Mammary epithelial cell (primary cell): ENCODE measurements at regions not wholly inside any gene's neighbourhood (a gene's known extent, or its start where the extent isn't known, plus 50 kb on each side); places are given as distances from the start of the nearest gene placed in this dataset.

Experiments
- CTCF ChIP-seq, 2 donors: IDR thresholded peaks in 1 of 2; conservative IDR thresholded peaks in 1 of 2; 2 replicates each; pipeline ENCODE4 v1.5.1; 2011 to 2012; ENCODE audit warnings: inconsistent platforms in 2 of 2, low read length in 2 of 2, mild to moderate bottlenecking in 2 of 2, control low read depth in 1 of 2, low read depth in 1 of 2; ENCODE audit not compliant: insufficient read depth in 1 of 2; ENCODE audit errors: extremely low read depth in 1 of 2
- EZH2 ChIP-seq: IDR thresholded peaks from 2 replicates; pipeline ENCODE4 v1.6.1; 2012; ENCODE audit warnings: low read length, inconsistent platforms, borderline replicate concordance

- TF ChIP-seq CTCF (conservative IDR thresholded peaks at IDR 0.05 in 1 of 2, IDR thresholded peaks at IDR 0.05 in 1 of 2; ENCODE audit: extremely low read depth in 1 of 2, insufficient read depth in 1 of 2, low read depth in 1 of 2, low read length in 2 of 2) (no peak), EZH2 (no peak)
Measured at GRCh38 chr9:120291050-120291449, 288.9 kb downstream of the CDK5RAP2 start.
